ENCODE measurements at regions not wholly inside any gene's neighbourhood (a gene's known extent, or its start where the extent isn't known, plus 50 kb on each side); places are given as distances from the start of the nearest gene placed in this dataset.

DNA sequence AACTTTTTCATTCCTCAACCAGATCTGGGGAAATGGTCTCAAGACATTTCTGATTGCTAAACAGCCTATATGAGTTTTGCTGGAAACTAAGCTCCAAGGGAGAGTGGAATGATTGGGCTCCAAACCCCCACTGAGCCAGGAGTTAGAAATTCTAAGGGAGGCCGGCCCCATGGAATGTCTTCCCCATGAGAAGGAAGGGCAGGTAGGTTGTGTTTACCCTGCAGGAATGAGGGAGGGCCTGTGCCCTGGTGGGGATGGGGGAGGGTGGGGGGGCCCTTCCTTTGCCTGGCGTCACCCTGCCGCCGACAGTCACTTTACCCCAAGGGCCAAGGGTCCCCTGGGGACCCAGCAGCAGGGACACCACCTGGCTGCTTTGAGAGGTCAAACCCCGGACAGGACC lies 298.9 kb downstream of the TFAP2C start:
- ATAC-seq: no peak

GRCh38 chr20:56929606-56930005 lies 300.5 kb downstream of the TFAP2C start:
- no peak for ATAC-seq

DNA sequence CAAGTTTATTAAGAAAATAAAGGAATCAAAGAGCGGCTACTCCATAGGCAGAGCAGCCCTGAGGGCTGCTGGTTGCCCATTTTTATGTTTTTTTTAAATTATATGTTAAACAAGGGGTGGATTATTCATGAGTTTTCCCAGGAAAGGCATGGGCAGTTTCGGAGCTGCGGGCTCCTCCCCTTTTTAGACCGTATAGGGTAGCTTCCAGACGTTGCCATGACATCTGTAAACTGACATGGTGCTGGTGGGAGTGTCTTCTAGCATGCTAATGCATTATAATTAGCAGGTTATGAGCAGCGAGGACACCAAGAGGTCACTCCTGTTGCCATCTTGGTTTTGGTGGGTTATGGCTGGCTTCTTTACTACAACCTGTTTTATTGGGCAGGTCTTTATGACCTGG lies 301.8 kb downstream of the TFAP2C start:
- no peak for ATAC-seq

GRCh38 chr20:56932575-56933330 lies 303.6 kb downstream of the TFAP2C start:
- ATAC-seq: no peak

DNA sequence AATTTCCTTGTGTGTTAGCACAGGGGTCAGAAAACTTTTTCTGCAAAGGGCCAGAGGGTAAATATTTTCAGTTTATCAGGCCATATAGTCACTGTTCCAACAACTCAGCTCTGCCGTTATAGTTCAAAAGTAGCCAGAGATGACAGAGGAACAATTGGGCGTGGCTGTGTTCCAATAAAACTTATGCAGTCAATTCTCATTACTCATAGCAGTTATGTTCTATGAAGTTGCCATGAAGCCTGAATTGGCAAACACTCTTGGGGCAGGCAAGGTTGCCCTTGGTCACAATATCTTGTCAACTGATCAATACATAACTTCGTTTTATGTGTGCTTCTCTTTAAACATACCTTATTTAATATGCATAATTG lies 304.2 kb downstream of the TFAP2C start:
- peak; percentile 36 for ATAC-seq

GRCh38 chr20:56934888-56935287 lies 305.8 kb downstream of the TFAP2C start:
- no peak for ATAC-seq

- no peak for ATAC-seq
Observed at GRCh38 chr20:56940466-56940865, 311.4 kb downstream of the TFAP2C start.

- no peak for ATAC-seq
Observed at GRCh38 chr20:56941101-56941686, 312.1 kb downstream of the TFAP2C start.

GRCh38 chr20:56943946-56944945 lies 315.1 kb downstream of the TFAP2C start:
- ATAC-seq: no peak

DNA sequence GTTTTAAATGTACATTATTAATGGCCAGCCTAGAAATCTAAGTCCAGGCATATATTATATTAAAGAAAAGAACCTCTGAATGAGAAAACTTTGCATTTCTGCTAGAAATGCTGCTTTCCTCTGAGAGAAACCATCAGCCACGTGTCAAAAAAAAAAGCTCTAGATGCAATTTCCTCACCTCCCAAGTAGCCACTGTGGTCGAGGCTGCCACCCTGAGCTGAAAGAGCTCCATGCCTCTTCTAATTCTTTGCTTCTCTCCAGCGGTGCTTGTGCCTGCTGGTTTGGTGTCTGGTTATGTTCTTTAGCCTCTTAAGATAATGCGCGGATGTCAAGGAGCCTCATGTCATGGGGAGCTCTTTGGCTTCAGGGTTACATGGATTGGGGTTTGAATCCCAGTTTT lies 316.0 kb downstream of the TFAP2C start:
- no peak for ATAC-seq

- ATAC-seq: no peak
Observed at GRCh38 chr20:56945901-56946300, 316.8 kb downstream of the TFAP2C start.

DNA sequence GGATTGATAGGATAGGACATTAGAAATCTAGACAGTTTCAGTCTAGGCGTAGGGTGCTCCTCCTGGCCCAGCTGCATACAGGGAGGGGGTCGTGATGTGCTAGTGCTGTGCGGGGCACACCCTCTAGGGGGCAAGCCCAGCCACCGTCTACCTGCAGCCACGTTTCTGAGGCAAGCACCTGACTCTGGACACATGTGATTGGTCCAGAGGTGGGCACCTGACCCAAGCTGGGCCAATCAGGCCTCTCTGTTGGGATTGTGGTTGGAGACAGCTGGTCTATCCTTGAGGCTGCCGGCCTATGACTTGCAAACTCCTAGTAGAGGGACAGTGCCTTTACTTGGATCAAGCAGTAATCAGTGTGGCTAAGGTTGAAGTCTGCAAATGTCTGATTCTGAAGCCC lies 317.1 kb downstream of the BMP7 start:
- no peak for ATAC-seq

GRCh38 chr20:56952258-56953047 lies 314.0 kb downstream of the BMP7 start:
- ATAC-seq: no peak

- ATAC-seq: peak; percentile 21
Observed at GRCh38 chr20:56953048-56953586, 313.3 kb downstream of the BMP7 start.

DNA sequence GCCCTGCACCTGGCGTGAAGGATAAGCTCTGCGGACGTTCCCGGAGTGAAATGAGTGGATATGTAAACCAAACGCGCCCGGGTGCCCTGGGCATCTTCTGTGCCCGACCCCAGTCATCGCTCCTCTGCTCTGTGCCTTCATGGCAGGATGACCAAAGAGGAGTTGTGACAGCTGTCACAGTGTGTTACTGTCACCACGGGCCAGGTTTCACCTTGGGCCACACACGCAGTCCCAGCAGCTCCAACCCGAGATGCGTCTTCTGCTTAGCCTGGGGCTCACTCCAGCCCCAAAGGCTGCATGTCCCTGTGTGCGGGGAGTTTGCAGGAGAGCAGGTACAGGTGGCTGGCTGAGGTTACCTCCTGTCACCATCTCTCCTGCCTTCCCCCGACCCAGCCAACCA lies 311.6 kb downstream of the BMP7 start:
- ATAC-seq: no peak

DNA sequence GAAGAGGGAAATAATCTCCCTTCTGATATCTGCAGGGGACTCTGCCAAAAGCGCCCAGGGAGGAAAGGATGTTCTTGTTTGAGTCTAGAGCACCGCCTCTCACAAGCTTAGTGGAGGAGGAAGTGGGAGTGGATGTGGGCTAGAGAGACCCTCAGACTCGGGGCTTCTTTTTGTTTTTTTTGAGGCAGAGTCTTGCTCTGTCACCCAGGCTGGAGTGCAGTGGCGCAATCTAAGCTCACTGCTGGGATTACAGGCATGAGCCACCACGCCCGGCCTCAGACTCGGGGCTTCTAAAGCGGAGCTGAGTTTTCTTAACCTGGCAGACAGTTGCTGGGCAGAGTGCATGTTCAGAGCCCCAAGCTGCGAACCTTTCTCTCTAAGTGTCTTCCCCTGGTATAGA lies 310.8 kb downstream of the BMP7 start:
- ATAC-seq: peak; percentile 64

- no peak for ATAC-seq
Observed at GRCh38 chr20:56956534-56956933, 309.9 kb downstream of the BMP7 start.

- no peak for ATAC-seq
Observed at GRCh38 chr20:56957737-56958553, 308.5 kb downstream of the BMP7 start.

DNA sequence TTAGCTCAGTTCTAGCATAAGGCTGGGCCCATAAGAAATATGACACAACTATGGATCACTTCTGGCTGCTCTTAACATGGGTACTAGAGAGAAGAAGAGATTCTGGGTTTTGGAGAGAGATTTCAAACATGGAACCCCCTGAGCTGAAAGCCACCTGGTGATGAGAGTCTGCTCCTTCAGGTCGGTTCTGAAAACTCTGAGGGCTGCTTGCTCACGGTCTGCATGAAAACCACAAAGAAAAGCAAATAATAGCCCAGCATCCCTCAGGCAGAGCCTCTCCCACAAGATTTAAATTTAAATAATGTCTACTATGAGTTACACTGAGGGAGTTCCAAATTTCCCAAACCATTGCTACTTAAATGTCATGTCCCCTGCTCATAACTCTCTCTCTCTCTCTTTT lies 301.5 kb downstream of the BMP7 start:
- ATAC-seq: no peak

DNA sequence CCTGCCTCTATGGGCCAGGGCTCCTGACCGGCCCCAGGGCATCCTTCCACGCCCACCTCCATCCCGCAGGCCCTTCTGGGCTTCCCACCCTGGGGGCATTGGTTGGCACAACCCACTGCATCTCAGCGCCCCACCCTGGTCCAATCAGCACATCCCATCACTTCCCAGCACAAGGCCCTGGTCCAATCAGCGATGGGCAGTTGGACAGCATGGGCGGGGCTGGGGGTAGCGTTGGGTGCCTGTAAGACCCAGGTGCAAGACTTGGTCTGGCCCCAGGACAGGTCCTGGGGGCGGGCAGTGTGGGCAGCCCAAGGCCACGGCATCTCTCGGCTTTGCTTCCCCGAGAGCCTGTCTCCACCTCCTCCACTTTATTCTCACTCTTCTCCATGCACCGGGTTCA lies 298.5 kb downstream of the BMP7 start:
- peak; percentile 15 for ATAC-seq

DNA sequence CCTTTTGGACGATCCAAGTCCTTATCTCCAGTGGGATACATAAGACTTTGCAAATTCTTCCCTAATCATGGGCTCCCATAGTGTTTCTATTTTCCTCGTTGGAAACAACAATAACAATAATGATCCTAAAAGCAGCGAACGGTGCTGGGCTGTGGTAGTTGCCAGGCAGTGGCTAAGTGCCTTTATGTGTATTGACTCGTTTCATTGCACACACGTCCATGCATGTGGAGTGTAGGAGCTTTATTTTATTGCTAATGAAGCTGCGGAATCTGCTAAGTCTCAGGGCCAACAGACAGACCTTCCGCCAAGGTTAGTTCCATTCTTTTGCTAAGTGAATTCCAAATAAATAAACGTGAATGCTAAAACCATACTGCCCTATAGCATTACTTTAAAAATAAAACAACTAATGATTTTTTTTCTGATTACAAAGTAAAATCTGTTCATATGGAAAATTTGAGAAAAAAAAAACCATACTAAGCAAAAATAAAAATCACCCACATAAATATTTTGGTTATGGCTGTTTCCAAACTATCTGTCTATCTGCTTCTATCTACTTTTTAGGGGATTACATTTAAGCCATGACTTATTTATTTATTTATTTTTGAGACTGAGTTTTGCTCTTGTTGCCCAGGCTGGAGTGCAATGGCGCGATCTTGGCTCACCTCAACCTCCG lies 297.9 kb downstream of the BMP7 start:
- ATAC-seq: no peak

Data from esophagus mucosa (tissue), 1 donor.